Right ventricle myocardium superior (tissue), 1 donor: ENCODE measurements at regions not wholly inside any gene's neighbourhood (a gene's known extent, or its start where the extent isn't known, plus 50 kb on each side); places are given as distances from the start of the nearest gene placed in this dataset.

Experiments
- ATAC-seq: fragments of 200-7000 bp; cut with Tn5 transposase; one replicate; pipeline ENCODE4 v1.9.1; 2020; ENCODE audit warnings: mild to moderate bottlenecking; ENCODE audit not compliant: poor library complexity
- DNase-seq: peaks from one replicate; pipeline ENCODE4 v3.0.0-alpha.2; 2020
- intact Hi-C: fragments of 100-400 bp; cut with DNase I; formaldehyde crosslinking; loops from one replicate; pipeline ENCODE4 v1.11.2; 2022
- donor health status: DM: no; HTN: yes; CAD: no; lungs with severe emphysema.

- DNase-seq (no peak), ATAC-seq (no peak)
- intact Hi-C loops, result no loop called here
Observed at GRCh38 chr7:25821225-25821624, 330.8 kb upstream of the NFE2L3 start.

- no peak for DNase-seq
- intact Hi-C loops, result no loop called here
- ATAC-seq, result no peak
Observed at GRCh38 chr7:25822823-25823222, 329.2 kb upstream of the NFE2L3 start.

GRCh38 chr7:25823571-25823970 lies 328.4 kb upstream of the NFE2L3 start:
- ATAC-seq (no peak), DNase-seq (no peak)
- intact Hi-C loops, result no loop called here

GRCh38 chr7:25828468-25828867 lies 323.5 kb upstream of the NFE2L3 start:
- DNase-seq, result no peak
- no peak for ATAC-seq
- intact Hi-C loops, result no loop called here

- ATAC-seq, result no peak
- intact Hi-C loops, result no loop called here
- DNase-seq, result no peak
Observed at GRCh38 chr7:25829663-25830062, 322.3 kb upstream of the NFE2L3 start.

- intact Hi-C loops, result no loop called here
- DNase-seq (no peak), ATAC-seq (no peak)
Observed at GRCh38 chr7:25830215-25830614, 321.8 kb upstream of the NFE2L3 start.

- ATAC-seq (no peak), DNase-seq (no peak)
- intact Hi-C loops, result no loop called here
Observed at GRCh38 chr7:25831062-25831691, 320.8 kb upstream of the NFE2L3 start.

GRCh38 chr7:25831831-25832411 lies 320.1 kb upstream of the NFE2L3 start:
- ATAC-seq, result no peak
- intact Hi-C loops, result no loop called here
- no peak for DNase-seq

- DNase-seq (no peak), ATAC-seq (peak; percentile 76)
- intact Hi-C loops, result no loop called here
Observed at GRCh38 chr7:25832456-25832855, 319.5 kb upstream of the NFE2L3 start.

GRCh38 chr7:25832929-25833328 lies 319.1 kb upstream of the NFE2L3 start:
- DNase-seq, result no peak
- peak; percentile 55 for ATAC-seq
- intact Hi-C loops, result no loop called here

GRCh38 chr7:25834050-25834449 lies 317.9 kb upstream of the NFE2L3 start:
- ATAC-seq (no peak), DNase-seq (no peak)
- intact Hi-C loops, result no loop called here

GRCh38 chr7:25835197-25835596 lies 316.8 kb upstream of the NFE2L3 start:
- no peak for DNase-seq
- no peak for ATAC-seq
- intact Hi-C loops, result no loop called here

GRCh38 chr7:25839084-25839769 lies 312.8 kb upstream of the NFE2L3 start:
- DNase-seq (no peak), ATAC-seq (no peak)
- intact Hi-C loops, result no loop called here

- DNase-seq (no peak), ATAC-seq (peak; percentile 92)
- intact Hi-C loops, result no loop called here
Observed at GRCh38 chr7:25840209-25840792, 311.7 kb upstream of the NFE2L3 start.

GRCh38 chr7:25841575-25841974 lies 310.4 kb upstream of the NFE2L3 start:
- DNase-seq (no peak), ATAC-seq (no peak)
- intact Hi-C loops, result no loop called here

- no peak for ATAC-seq
- intact Hi-C loops, result no loop called here
- DNase-seq, result no peak
Observed at GRCh38 chr7:25842201-25842733, 309.7 kb upstream of the NFE2L3 start.

- intact Hi-C loops, result no loop called here
- ATAC-seq (no peak), DNase-seq (no peak)
Observed at GRCh38 chr7:25843467-25843866, 308.5 kb upstream of the NFE2L3 start.

- intact Hi-C loops, result no loop called here
- ATAC-seq, result no peak
- DNase-seq, result no peak
Observed at GRCh38 chr7:25844102-25844870, 307.7 kb upstream of the NFE2L3 start.

- intact Hi-C loops, result no loop called here
- ATAC-seq (no peak), DNase-seq (no peak)
Observed at GRCh38 chr7:25845464-25845863, 306.5 kb upstream of the NFE2L3 start.
